Dendritic cell treated with granulocyte-macrophage colony-stimulating factor and Interleukin-4, amounts not matched to agents 40 ng/mL and 50 ng/mL, for 4 days (primary cell): ENCODE measurements at regions not wholly inside any gene's neighbourhood (a gene's known extent, or its start where the extent isn't known, plus 50 kb on each side); places are given as distances from the start of the nearest gene placed in this dataset.

Experiments
- H3K27ac Mint-ChIP-seq: one replicate; pipeline ENCODE4 v1.8.0; 2022; ENCODE audit warnings: mild to moderate bottlenecking, mixed read lengths
- H3K27me3 Mint-ChIP-seq: one replicate; pipeline ENCODE4 v1.8.0; 2022; ENCODE audit warnings: mild to moderate bottlenecking, mixed read lengths
- H3K36me3 Mint-ChIP-seq: one replicate; pipeline ENCODE4 v1.8.0; 2022; ENCODE audit warnings: low read depth, mixed read lengths
- H3K4me1 Mint-ChIP-seq: one replicate; pipeline ENCODE4 v1.8.0; 2022; ENCODE audit warnings: low read depth, mixed read lengths
- H3K4me3 Mint-ChIP-seq: one replicate; pipeline ENCODE4 v1.8.0; 2022; ENCODE audit warnings: mild to moderate bottlenecking, moderate library complexity, mixed read lengths
- H3K9me3 Mint-ChIP-seq: one replicate; pipeline ENCODE4 v1.8.0; 2022; ENCODE audit warnings: mixed read lengths
- intact Hi-C: fragments of 100-400 bp; cut with micrococcal nuclease; formaldehyde crosslinking; loops from one replicate; pipeline ENCODE4 v1.15.0; 2022

GRCh38 chr9:20205821-20206220 is 416.5 kb downstream of the MLLT3 start:
- intact Hi-C loops, result no loop called here
- Mint-ChIP-seq H3K9me3 (no peaks in the 10 kb centered on the region), H3K4me3 (no peak overlapping the region), H3K36me3 (no peaks in the 10 kb centered on the region), H3K27me3 (no peaks in the 10 kb centered on the region), H3K4me1 (no peaks in the 10 kb centered on the region), H3K27ac (no peak overlapping the region)

DNA sequence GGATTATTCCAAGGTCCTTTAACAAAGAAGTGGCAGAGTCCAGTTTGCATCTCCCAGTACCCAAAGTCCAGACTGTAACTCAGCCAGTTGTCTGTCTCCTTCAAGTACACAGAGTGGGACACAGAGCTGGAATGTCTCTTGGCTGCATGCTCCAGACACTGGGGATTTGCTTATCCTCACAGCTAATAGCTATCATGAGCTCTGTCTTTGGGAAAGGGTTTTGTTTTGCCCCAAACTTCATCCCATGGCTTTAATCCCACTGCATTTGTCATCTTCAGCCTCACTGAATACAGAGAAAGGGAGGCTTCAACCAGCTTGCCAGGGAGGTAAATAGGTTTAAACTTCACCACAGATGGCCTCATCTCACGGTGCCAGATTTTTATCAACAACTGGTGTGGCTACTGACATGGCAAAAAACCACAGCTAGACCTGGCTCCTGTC is 412.2 kb upstream of the SLC24A2 start:
- Mint-ChIP-seq H3K36me3 (no peaks in the 10 kb centered on the region), H3K27ac (no peak overlapping the region), H3K9me3 (no peaks in the 10 kb centered on the region), H3K27me3 (no peaks in the 10 kb centered on the region), H3K4me1 (no peaks in the 10 kb centered on the region), H3K4me3 (no peak overlapping the region)
- intact Hi-C loops, result no loop called here

DNA sequence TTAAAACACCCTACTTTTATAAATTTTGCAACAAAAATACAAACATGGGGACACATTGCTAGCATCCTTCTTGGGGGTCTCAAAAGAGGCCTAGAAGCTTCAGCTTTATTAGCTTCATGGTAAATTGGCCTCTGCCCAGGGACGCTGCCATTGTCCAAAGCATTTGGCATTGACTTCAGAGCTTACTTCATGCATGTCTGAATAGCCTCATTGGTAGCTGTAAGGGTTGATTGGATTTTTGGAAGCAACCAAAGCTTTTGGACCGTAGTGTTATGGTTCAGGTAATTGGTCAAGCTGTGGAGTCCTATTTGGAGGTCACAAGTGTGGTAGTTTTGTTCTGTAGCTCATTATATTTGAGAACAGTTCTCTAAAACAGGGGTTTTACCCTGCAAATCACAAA is 411.7 kb upstream of the SLC24A2 start:
- Mint-ChIP-seq H3K36me3 (no peaks in the 10 kb centered on the region), H3K4me1 (no peaks in the 10 kb centered on the region), H3K27ac (no peak overlapping the region), H3K27me3 (no peaks in the 10 kb centered on the region), H3K9me3 (peaks cover 4% of the 10 kb centered on the region), H3K4me3 (no peak overlapping the region)
- intact Hi-C loops, result no loop called here

- Mint-ChIP-seq H3K4me1 (no peaks in the 10 kb centered on the region), H3K4me3 (no peak overlapping the region), H3K27me3 (no peaks in the 10 kb centered on the region), H3K27ac (no peak overlapping the region), H3K9me3 (peaks cover 9% of the 10 kb centered on the region), H3K36me3 (no peaks in the 10 kb centered on the region)
- intact Hi-C loops, result no loop called here
Observed at GRCh38 chr9:20199111-20199510, 410.3 kb upstream of the SLC24A2 start.

DNA sequence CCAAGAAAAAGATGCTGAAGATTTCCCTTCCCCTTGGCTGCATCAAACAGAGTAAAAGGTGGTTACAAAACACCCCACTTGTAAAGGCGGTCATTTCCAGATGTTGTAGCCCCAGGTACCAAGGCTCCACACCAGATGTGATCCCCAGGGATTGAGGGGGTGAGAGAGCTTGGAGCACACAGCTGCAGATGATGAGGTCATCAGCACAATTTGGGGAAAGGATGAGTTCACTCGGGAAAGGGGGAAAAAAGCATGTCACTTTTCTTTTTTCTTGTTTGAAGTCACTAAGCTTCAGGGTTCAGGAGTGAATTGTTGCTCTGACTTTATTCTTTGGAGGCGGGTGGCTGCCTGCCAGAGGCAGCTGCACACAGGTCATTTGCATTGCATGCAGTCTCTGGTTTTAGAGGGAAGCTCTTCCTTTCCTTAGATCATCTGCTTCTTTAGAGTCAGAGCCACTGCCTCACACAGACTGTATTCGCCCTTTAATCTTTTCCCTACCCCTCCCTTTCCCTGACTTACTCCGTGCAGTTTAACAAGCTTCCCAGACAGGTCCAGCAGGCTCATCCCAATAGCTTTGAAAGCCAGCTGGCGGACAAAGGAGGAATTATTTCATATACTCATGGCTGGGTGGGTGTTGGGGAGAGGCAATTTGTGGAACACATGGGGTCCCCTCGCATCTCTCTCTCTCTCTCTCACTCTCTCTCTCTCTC is 409.3 kb upstream of the SLC24A2 start:
- Mint-ChIP-seq H3K4me3 (no peak overlapping the region), H3K27ac (no peak overlapping the region), H3K27me3 (no peaks in the 10 kb centered on the region), H3K9me3 (peaks cover 9% of the 10 kb centered on the region), H3K4me1 (no peaks in the 10 kb centered on the region), H3K36me3 (no peaks in the 10 kb centered on the region)
- intact Hi-C loops, result no loop called here

DNA sequence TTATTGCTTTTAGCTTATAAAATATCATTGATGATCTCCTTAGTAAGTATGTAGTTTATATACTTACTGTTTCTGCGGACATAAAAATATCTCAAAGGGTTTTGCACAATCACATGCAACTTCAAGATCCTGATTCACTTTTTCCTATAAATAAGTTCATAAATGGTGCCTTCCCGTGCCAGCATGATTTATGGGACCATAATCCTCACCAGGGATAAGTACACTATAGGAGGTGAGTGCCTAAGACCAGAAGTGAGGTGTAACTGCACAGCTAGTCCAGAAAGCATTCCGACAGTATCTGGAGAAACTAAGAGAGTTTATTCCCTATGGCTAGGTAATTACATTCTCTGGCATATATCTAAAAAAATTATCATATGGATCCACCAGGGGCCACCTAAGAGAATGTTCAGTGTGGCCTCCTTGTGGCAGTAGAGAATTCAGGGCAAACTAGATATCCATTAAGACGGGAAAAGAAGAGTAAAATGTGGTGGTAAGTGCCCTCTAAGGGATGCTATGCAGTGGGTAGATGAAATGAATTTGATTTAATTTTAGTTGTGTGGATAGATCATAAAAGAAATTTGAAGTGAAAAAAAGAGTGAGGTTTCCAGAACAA is 402.5 kb upstream of the SLC24A2 start:
- intact Hi-C loops, result loop anchor here (5.0 kb wide), 2 partner anchors 259 to 751 kb away; no protein-coding TSS in a partner anchor

GRCh38 chr9:20189871-20190270 is 401.0 kb upstream of the SLC24A2 start:
- no peaks in the 10 kb centered on the region for H3K9me3 Mint-ChIP-seq
- intact Hi-C loops, result loop anchor here (5.0 kb wide), 2 partner anchors 258 to 752 kb away; no protein-coding TSS in a partner anchor
- H3K27me3 Mint-ChIP-seq, result peaks cover 2% of the 10 kb centered on the region
- no peaks in the 10 kb centered on the region for H3K4me1 Mint-ChIP-seq
- H3K27ac Mint-ChIP-seq, result no peak overlapping the region
- H3K36me3 Mint-ChIP-seq, result no peaks in the 10 kb centered on the region
- no peak overlapping the region for H3K4me3 Mint-ChIP-seq

More for the DNA sequence above, 402.5 kb upstream of the SLC24A2 start:
- H3K9me3 Mint-ChIP-seq, result peaks cover 9% of the 10 kb centered on the region
- H3K4me3 Mint-ChIP-seq, result no peak overlapping the region
- no peak overlapping the region for H3K27ac Mint-ChIP-seq
- H3K27me3 Mint-ChIP-seq, result peaks cover 2% of the 10 kb centered on the region
- H3K4me1 Mint-ChIP-seq, result no peaks in the 10 kb centered on the region
- H3K36me3 Mint-ChIP-seq, result no peaks in the 10 kb centered on the region

DNA sequence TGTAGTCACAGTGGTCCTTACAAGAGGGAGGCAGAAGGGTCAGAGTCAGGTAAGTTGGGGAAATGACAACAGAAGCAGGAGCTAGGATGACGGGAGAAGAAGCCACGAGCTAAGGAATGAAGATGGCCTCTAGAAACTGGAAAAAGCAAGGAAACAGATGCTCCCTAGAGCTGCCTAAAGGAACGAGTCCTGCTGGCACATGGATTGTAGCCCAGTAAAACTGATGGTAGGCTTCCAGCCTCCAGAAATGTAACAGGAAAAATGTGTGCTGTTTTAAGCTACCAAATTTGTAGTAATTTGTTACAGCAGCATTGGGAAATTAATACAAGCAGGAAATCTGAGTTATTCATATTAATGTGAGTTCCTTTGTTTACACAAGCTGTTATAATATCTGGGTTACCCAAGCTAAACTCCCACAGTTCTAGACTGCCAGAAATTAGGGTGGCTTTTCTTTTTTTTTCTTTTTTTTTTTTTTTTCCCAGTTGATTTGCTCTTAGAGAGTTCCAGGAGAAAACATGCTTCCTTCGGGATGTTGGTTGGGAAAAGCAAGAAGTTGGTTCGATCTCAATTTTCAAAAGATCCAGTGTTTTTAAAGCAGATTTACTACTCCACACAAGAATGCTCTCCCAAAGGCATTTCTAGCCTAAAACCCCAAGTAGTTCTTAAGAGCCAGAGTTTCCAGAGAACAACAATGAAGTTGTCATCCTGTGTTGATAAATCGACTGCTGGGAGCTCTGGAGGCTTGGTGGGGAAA is 400.0 kb upstream of the SLC24A2 start:
- Mint-ChIP-seq H3K9me3 (no peaks in the 10 kb centered on the region), H3K36me3 (no peaks in the 10 kb centered on the region), H3K27ac (no peak overlapping the region), H3K27me3 (peaks cover 2% of the 10 kb centered on the region), H3K4me1 (no peaks in the 10 kb centered on the region), H3K4me3 (no peak overlapping the region)
- intact Hi-C loops, result no loop called here

DNA sequence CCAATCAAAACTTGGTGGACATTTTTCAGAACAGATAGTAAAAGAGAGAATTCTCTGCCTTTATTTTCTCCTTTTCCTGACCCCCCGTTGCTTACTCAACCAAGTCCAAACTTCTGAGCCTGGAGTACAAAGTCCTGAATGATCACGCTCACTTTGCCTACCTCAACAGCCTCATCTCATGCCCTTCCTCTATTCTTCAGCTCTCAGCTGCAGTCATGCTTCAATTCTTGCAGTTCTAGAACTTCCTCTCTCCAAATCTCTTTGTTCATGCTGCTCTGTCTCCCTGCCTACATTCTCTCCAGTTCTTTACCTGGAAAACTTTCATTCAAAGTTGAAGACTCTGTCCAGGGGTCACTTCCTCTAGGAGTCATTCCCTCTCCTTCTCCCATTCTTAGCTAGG is 398.5 kb upstream of the SLC24A2 start:
- Mint-ChIP-seq H3K4me1 (no peaks in the 10 kb centered on the region), H3K9me3 (no peaks in the 10 kb centered on the region), H3K36me3 (no peaks in the 10 kb centered on the region), H3K27ac (no peak overlapping the region), H3K4me3 (no peak overlapping the region), H3K27me3 (peaks cover 2% of the 10 kb centered on the region)
- intact Hi-C loops, result no loop called here

GRCh38 chr9:20186823-20187222 is 398.0 kb upstream of the SLC24A2 start:
- Mint-ChIP-seq H3K9me3 (no peaks in the 10 kb centered on the region), H3K4me3 (no peak overlapping the region), H3K36me3 (no peaks in the 10 kb centered on the region), H3K4me1 (no peaks in the 10 kb centered on the region), H3K27me3 (peaks cover 2% of the 10 kb centered on the region), H3K27ac (no peak overlapping the region)
- intact Hi-C loops, result no loop called here

- Mint-ChIP-seq H3K27me3 (peaks cover 2% of the 10 kb centered on the region), H3K4me3 (no peak overlapping the region), H3K9me3 (no peaks in the 10 kb centered on the region), H3K27ac (no peak overlapping the region), H3K4me1 (no peaks in the 10 kb centered on the region), H3K36me3 (no peaks in the 10 kb centered on the region)
- intact Hi-C loops, result no loop called here
Observed at GRCh38 chr9:20186231-20186630, 397.4 kb upstream of the SLC24A2 start.

- peaks cover 2% of the 10 kb centered on the region for H3K27me3 Mint-ChIP-seq
- intact Hi-C loops, result no loop called here
- no peaks in the 10 kb centered on the region for H3K4me1 Mint-ChIP-seq
- no peaks in the 10 kb centered on the region for H3K36me3 Mint-ChIP-seq
- H3K9me3 Mint-ChIP-seq, result no peaks in the 10 kb centered on the region
- no peak overlapping the region for H3K4me3 Mint-ChIP-seq
- H3K27ac Mint-ChIP-seq, result no peak overlapping the region
Observed at GRCh38 chr9:20184541-20184940, 395.7 kb upstream of the SLC24A2 start.

GRCh38 chr9:20178679-20179078 is 389.8 kb upstream of the SLC24A2 start:
- H3K4me3 Mint-ChIP-seq, result no peak overlapping the region
- intact Hi-C loops, result no loop called here
- H3K9me3 Mint-ChIP-seq, result no peaks in the 10 kb centered on the region
- H3K4me1 Mint-ChIP-seq, result no peaks in the 10 kb centered on the region
- H3K27ac Mint-ChIP-seq, result no peak overlapping the region
- no peaks in the 10 kb centered on the region for H3K27me3 Mint-ChIP-seq
- H3K36me3 Mint-ChIP-seq, result no peaks in the 10 kb centered on the region

- Mint-ChIP-seq H3K4me1 (no peaks in the 10 kb centered on the region), H3K27me3 (no peaks in the 10 kb centered on the region), H3K27ac (no peak overlapping the region), H3K36me3 (no peaks in the 10 kb centered on the region), H3K4me3 (no peak overlapping the region), H3K9me3 (no peaks in the 10 kb centered on the region)
- intact Hi-C loops, result no loop called here
Observed at GRCh38 chr9:20178197-20178596, 389.4 kb upstream of the SLC24A2 start.
